ENCODE measurements at regions not wholly inside any gene's neighbourhood (a gene's known extent, or its start where the extent isn't known, plus 50 kb on each side); places are given as distances from the start of the nearest gene placed in this dataset.

DNA sequence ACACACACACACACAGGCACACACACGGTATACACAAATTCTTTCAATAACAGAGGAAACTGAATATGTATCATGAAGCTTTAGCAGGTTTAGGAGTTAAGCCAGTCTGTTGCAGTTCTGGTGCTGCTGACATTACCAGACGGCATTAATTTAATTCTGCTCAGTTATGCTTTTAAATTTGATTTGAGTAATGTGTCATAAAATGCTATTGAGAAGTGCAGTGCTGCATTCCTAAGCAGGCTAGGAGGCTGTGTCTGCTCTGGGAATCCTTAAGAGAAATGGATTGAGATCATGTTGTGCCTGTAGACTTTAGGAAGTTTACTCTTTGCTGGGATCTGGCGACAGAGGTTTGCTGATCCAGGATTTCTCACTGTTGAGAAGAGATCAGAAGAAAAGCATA is 733.8 kb downstream of the BRINP1 start:
- TF ChIP-seq NFYA (IDR thresholded peaks at IDR 0.05; ENCODE audit: borderline replicate concordance, low read depth, low read length) (no peak), BHLHE40 (IDR thresholded peaks at IDR 0.05; ENCODE audit: borderline replicate concordance in 1 of 2, low read depth in 2 of 2, low read length in 1 of 2) (no peak)
- TF ChIP-seq, protein P1, sequence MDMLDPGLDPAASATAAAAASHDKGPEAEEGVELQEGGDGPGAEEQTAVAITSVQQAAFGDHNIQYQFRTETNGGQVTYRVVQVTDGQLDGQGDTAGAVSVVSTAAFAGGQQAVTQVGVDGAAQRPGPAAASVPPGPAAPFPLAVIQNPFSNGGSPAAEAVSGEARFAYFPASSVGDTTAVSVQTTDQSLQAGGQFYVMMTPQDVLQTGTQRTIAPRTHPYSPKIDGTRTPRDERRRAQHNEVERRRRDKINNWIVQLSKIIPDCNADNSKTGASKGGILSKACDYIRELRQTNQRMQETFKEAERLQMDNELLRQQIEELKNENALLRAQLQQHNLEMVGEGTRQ (IDR thresholded peaks at IDR 0.05; ENCODE audit: borderline replicate concordance, low read depth, low read length) = no peak
- TF ChIP-seq, protein P2, sequence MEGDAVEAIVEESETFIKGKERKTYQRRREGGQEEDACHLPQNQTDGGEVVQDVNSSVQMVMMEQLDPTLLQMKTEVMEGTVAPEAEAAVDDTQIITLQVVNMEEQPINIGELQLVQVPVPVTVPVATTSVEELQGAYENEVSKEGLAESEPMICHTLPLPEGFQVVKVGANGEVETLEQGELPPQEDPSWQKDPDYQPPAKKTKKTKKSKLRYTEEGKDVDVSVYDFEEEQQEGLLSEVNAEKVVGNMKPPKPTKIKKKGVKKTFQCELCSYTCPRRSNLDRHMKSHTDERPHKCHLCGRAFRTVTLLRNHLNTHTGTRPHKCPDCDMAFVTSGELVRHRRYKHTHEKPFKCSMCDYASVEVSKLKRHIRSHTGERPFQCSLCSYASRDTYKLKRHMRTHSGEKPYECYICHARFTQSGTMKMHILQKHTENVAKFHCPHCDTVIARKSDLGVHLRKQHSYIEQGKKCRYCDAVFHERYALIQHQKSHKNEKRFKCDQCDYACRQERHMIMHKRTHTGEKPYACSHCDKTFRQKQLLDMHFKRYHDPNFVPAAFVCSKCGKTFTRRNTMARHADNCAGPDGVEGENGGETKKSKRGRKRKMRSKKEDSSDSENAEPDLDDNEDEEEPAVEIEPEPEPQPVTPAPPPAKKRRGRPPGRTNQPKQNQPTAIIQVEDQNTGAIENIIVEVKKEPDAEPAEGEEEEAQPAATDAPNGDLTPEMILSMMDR (IDR thresholded peaks at IDR 0.05 in 2 of 3, conservative IDR thresholded peaks at IDR 0.05 in 1 of 3; ENCODE audit: control insufficient read depth in 2 of 3, extremely low read depth in 1 of 3, insufficient read depth in 1 of 3, low read depth in 3 of 3, low read length in 3 of 3) = no peak

Data from GM12878 (cell line).